Thyroid gland (tissue), 4 donors: ENCODE measurements at regions not wholly inside any gene's neighbourhood (a gene's known extent, or its start where the extent isn't known, plus 50 kb on each side); places are given as distances from the start of the nearest gene placed in this dataset.
"Not testable (repeated sequence)": the region's sequence is repeated elsewhere in the genome, so short reads cannot be mapped to it uniquely, and the experiment has no call there.

ENCODE experiments used
- DNase-seq, 2 donors: peaks; one replicate each; pipeline ENCODE4 v3.0.0-alpha.2; 2019
- H3K27ac ChIP-seq, 3 donors: fragments of 200-600 bp; sonication (generic); 1 replicate in 2 of 3; 2 replicates in 1 of 3; pipeline ENCODE4 v1.5.1; 2016 to 2019; ENCODE audit warnings: mild to moderate bottlenecking in 1 of 3, moderate library complexity in 1 of 3
- H3K27me3 ChIP-seq: fragments of 200-600 bp; sonication (generic); one replicate; pipeline ENCODE4 v1.5.1; 2019
- H3K36me3 ChIP-seq, 2 donors: fragments of 200-600 bp; sonication (generic); one replicate each; pipeline ENCODE4 v1.5.1; 2016 to 2019
- H3K4me1 ChIP-seq, 2 donors: fragments of 200-600 bp; sonication (generic); one replicate each; pipeline ENCODE4 v1.5.1; 2017 to 2019
- H3K4me3 ChIP-seq, 3 donors: fragments of 200-600 bp; sonication (generic); replicated peaks in 1 of 3; 1 replicate in 2 of 3; 2 replicates in 1 of 3; pipeline ENCODE4 v1.5.1; 2016; ENCODE audit warnings: mild to moderate bottlenecking in 1 of 3
- H3K9me3 ChIP-seq: fragments of 200-600 bp; sonication (generic); one replicate; pipeline ENCODE4 v1.5.1; 2017
- POLR2A ChIP-seq, 2 donors: fragments of 450-650 bp; IDR thresholded peaks; one replicate each; pipeline ENCODE4 v1.6.1; 2017; ENCODE audit warnings: antibody characterized with exemption in 2 of 2, mild to moderate bottlenecking in 2 of 2, moderate library complexity in 1 of 2
- WGBS, 2 donors: methylation state at CpG; one replicate each; pipeline ENCODE4 v1.1.5; 2017; 5-methylcytosine and 5-hydroxymethylcytosine counted together
- intact Hi-C: fragments of 100-400 bp; cut with DNase I; formaldehyde crosslinking; loops from one replicate; pipeline ENCODE4 v1.15.1; 2023
- TF ChIP-seq, protein P1 (sequence below), 6 experiments: fragments of 200-600 bp in 3 of 6; fragments of 450-650 bp in 3 of 6; sonication (generic) in 3 of 6; IDR thresholded peaks; one replicate each; pipeline ENCODE4 v1.5.1; 2016 to 2019; ENCODE audit warnings: antibody characterized with exemption in 6 of 6, mild to moderate bottlenecking in 2 of 6, inconsistent platforms in 1 of 6, moderate library complexity in 1 of 6

DNA sequence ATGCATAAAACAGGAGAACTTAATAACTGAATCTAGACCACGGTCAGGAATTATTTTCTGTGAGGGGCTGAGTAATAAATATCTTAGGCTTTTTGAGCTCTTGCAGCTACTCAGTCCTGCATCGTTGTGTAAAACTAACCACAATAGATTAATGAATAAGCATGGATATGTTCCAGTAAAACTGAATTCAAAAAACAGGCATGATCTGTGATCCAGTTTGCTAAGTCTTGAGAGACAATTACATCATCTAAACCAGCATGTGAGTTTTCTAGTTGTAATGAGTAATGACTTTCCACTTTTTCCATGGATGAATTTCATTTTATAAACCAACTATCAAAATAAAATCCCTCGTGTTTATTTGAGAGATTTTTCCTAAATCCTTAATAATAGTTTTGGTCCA is 336.8 kb downstream of the RFPL4B start:
- no peak overlapping the region for H3K27ac ChIP-seq
- WGBS, 2 donors = 54 to 64% methylated on average over 3 of the region's 3 CpGs
- H3K36me3 ChIP-seq = no peaks in the 10 kb centered on the region
- no peak overlapping the region for H3K4me3 ChIP-seq
- no peaks in the 10 kb centered on the region for H3K9me3 ChIP-seq
- intact Hi-C loops = no loop called here
- TF ChIP-seq, protein P1, sequence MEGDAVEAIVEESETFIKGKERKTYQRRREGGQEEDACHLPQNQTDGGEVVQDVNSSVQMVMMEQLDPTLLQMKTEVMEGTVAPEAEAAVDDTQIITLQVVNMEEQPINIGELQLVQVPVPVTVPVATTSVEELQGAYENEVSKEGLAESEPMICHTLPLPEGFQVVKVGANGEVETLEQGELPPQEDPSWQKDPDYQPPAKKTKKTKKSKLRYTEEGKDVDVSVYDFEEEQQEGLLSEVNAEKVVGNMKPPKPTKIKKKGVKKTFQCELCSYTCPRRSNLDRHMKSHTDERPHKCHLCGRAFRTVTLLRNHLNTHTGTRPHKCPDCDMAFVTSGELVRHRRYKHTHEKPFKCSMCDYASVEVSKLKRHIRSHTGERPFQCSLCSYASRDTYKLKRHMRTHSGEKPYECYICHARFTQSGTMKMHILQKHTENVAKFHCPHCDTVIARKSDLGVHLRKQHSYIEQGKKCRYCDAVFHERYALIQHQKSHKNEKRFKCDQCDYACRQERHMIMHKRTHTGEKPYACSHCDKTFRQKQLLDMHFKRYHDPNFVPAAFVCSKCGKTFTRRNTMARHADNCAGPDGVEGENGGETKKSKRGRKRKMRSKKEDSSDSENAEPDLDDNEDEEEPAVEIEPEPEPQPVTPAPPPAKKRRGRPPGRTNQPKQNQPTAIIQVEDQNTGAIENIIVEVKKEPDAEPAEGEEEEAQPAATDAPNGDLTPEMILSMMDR (IDR thresholded peaks at IDR 0.05) = no peak
- TF ChIP-seq POLR2A (IDR thresholded peaks at IDR 0.05) = no peak
- H3K4me1 ChIP-seq = peaks cover 16 to 33% of the 10 kb centered on the region in 2 donors
- H3K27me3 ChIP-seq = no peaks in the 10 kb centered on the region
- no peak for DNase-seq

DNA sequence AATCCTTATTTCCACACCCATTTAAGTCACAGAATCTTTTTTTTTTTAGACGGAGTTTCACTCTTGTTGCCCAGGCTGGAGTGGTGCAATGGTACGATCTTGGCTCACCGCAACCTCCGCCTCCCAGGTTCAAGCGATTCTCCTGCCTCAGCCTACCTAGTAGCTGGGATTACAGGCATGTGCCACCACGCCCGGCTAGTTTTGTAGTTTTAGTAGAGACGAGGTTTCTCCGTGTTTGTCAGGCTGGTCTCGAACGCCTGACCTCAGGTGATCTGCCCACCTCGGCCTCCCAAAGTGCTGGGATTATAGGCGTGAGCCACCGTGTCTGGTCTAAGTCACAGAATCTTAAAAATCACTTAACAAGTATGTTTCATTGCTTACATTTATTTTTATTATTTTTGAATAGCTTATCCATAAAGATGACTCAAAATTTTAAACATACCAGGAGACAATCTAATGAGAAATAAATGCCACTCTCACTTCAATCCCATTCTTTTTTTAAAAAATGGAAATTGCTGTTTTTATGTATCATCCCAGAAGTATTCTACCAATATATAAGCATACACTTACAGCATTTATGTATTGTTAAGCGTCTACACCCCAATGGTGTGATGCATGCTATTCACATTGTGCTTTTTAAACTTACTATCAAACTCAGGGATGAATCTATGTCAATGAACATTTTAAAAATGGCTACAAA is 338.5 kb downstream of the RFPL4B start:
- H3K27me3 ChIP-seq, H3K9me3 ChIP-seq, DNase-seq, H3K27ac ChIP-seq, H3K4me3 ChIP-seq, H3K36me3 ChIP-seq, intact Hi-C loops: not testable (repeated sequence)
- H3K4me1 ChIP-seq = peaks cover 13 to 24% of the 10 kb centered on the region in 2 donors
- 94 to 95% methylated on average over 15 of the region's 15 CpGs for WGBS, 2 donors

DNA sequence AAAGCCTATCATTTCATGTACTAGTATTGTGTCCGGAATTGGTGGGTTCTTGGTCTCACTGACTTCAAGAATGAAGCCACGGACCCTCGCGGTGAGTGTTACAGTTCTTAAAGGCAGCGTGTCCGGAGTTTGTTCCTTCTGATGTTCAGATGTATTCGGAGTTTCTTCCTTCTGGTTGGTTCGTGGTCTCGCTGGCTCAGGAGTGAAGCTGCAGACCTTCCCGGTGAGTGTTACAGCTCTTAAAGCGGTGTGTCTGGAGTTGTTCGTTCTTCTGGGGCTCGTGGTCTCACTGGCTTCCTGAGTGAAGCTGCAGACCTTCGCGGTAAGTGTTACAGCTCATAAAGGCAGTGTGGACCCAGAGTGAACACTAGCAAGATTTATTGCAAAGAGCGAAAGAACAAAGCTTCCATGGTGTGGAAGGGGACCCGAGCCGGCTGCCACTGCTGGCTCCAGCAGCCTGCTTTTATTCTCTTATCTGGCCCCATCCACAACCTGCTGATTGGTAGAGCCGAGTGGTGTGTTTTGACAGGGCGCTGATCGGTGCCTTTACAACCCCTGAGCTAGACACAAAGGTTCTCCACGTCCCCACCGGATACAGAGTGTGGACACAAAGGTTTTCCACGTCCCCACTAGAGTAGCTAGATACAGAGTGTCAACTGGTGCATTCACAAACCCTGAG is 341.5 kb downstream of the RFPL4B start:
- H3K9me3 ChIP-seq, DNase-seq, H3K27me3 ChIP-seq, H3K4me3 ChIP-seq, H3K36me3 ChIP-seq, H3K27ac ChIP-seq, intact Hi-C loops: not testable (repeated sequence)
- H3K4me1 ChIP-seq = peaks cover 11 to 18% of the 10 kb centered on the region in 2 donors
- 94 to 97% methylated on average over 24 of the region's 24 CpGs for WGBS, 2 donors

DNA sequence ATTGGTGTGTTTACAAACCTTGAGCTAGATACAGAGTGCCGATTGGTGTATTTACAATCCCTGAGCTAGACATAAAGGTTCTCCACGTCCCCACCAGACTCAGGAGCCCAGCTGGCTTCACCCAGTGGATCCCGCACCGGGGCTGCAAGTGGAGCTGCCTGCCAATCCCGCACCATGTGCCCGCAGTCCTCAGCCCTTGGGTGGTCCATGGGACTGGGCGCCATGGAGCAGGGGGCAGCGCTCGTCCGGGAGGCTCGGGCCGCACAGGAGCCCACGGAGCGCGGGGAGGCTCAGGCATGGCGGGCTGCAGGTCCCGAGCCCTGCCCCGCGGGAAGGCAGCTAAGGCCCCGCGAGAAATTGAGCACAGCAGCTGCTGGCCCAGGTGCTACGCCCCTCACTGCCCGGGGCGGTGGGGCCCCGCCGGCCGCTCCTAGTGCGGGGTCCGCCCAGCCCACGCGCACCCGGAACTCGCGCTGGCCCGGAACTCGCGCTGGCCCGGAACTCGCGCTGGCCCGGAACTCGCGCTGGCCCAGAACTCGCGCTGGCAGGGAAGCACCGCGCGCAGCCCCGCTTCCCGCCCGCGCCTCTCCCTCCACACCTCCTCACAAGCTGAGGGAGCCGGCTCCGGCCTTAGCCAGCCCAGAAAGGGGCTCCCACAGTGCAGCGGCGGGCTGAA is 342.2 kb downstream of the RFPL4B start:
- H3K4me3 ChIP-seq = not testable (repeated sequence)

DNA sequence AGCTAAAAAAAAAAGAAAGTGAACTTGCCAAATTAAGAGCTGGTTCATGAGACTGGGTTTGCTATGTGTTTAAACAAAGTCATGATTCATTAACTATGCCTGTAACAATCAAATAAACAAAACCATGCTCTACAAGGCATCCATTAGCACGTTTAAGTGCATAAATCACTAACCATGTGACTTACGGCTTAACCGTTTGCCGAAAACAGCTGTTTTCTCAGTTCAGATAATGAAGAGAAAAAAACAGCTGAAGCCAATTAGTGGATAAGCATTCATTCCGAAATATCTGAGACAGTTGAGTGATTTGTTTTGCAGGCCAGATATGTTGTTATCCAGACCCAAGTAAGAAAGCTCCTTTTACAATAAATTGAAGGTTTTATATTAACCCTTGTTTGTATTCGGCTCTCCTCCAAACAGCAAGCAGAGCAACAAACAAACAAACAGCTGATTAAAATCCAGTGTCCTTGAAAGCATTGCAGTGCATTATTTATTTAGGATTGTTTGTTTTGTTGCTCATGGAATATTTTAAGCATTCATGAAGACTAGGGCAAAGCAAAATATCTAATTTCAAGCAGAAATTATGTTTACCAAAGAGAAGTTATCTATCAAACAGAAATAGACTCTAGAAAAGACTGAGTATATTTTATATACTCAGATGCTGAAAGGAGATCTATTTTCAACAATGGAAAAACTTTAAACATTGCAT is 343.5 kb downstream of the RFPL4B start:
- no peak for DNase-seq
- Histone ChIP-seq H3K9me3 (no peaks in the 10 kb centered on the region), H3K36me3 (no peaks in the 10 kb centered on the region), H3K4me3 (no peak overlapping the region), H3K27me3 (no peaks in the 10 kb centered on the region), H3K4me1 (peaks cover 11% of the 10 kb centered on the region in 2 donors), H3K27ac (no peak overlapping the region)
- intact Hi-C loops = no loop called here
- 56 to 71% methylated on average over 6 of the region's 6 CpGs for WGBS, 2 donors
- no peak for TF ChIP-seq POLR2A (IDR thresholded peaks at IDR 0.05)
- TF ChIP-seq, protein P1 (IDR thresholded peaks at IDR 0.05) = no peak

More for the DNA sequence above, 342.2 kb downstream of the RFPL4B start:
- DNase-seq, H3K9me3 ChIP-seq, H3K27ac ChIP-seq, H3K27me3 ChIP-seq, intact Hi-C loops, H3K36me3 ChIP-seq: not testable (repeated sequence)
- 96 to 99% methylated on average over 17 to 25 of the region's 56 CpGs for WGBS, 2 donors
- H3K4me1 ChIP-seq = peaks cover 11% of the 10 kb centered on the region in 2 donors

DNA sequence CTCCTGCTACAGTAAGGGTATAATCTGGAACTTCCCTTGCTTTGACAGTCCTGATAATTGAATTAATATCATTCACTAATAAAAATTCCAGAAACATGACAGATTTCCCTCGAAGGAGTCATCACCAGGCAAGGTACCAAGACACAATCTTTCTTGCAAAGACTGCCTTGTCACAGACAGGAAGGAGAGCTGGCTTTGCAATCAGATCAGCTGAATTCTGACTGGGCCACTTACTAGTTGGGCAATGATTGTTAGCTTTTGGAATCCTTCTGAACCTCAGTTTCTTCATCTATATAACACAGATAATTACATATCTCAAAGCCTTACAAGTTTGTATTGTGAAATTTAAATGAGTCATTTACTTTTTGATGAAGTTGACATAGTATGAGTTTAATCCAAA is 344.2 kb downstream of the RFPL4B start:
- WGBS, 2 donors = 58% methylated on average over 1 of the region's 1 CpG

More for the DNA sequence above, 344.2 kb downstream of the RFPL4B start:
- no peak for DNase-seq
- Histone ChIP-seq H3K4me1 (peaks cover 11% of the 10 kb centered on the region in 2 donors), H3K36me3 (no peaks in the 10 kb centered on the region), H3K27me3 (no peaks in the 10 kb centered on the region), H3K4me3 (no peak overlapping the region), H3K9me3 (no peaks in the 10 kb centered on the region), H3K27ac (no peak overlapping the region)
- no peak for TF ChIP-seq POLR2A (IDR thresholded peaks at IDR 0.05)
- TF ChIP-seq, protein P1 (IDR thresholded peaks at IDR 0.05) = no peak
- intact Hi-C loops = no loop called here
